ENCODE measurements at regions not wholly inside any gene's neighbourhood (a gene's known extent, or its start where the extent isn't known, plus 50 kb on each side); places are given as distances from the start of the nearest gene placed in this dataset.
A peak's percentile ranks its signal among the peaks of the same experiment; 100 is the strongest.
"Not testable (repeated sequence)": the region's sequence is repeated elsewhere in the genome, so short reads cannot be mapped to it uniquely, and the experiment has no call there.

DNA sequence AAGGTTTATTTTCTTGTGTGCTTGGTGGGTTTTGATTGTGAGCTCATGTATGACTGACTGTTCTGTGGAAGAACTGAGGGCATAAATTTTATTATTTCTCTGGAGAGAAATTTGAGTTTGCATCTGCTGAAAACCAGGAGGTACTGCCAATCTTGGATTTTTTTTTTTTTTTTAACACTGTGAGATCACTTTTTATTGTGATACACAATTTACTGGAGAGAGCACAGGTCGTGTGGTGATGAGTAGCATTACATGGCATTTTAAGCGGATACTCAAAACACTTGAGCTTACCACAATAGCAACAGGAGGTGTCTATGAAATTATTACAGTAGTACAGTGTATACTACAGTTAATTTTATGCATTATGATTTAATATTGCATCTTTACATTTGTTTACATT is 237.4 kb downstream of the MFSD1 start:
- peak; percentile 52 for DNase-seq (ENCODE audit: low read depth)

DNA sequence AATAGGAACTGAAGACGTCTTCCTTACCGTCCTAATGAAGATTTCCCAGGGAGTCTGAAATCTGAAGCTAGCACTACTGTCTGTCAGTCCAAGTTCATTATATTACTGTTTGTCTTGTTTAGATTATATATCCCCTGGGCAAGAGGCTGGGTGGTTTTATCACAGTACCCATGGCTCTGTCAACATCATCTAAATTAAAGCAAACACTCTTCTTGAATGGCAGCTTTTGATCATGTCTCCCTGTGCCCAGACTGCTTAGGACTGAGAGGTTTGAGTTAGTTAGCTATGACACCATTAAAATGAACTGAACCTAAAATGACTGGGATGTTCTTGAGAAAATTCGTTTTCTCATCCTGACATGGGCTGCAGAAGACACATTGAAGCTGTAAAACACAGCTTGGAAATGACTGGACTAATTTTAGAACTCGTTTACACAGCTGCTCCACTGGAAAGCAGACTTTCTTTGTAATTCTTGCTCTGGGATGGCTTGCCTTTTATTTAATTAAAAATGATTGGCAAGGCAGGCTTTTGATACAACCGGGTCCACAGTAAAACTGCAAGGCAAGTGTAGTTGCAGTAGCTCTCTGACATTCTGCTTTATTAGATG is 243.5 kb downstream of the MFSD1 start:
- DNase-seq (ENCODE audit: low read depth): no peak

DNA sequence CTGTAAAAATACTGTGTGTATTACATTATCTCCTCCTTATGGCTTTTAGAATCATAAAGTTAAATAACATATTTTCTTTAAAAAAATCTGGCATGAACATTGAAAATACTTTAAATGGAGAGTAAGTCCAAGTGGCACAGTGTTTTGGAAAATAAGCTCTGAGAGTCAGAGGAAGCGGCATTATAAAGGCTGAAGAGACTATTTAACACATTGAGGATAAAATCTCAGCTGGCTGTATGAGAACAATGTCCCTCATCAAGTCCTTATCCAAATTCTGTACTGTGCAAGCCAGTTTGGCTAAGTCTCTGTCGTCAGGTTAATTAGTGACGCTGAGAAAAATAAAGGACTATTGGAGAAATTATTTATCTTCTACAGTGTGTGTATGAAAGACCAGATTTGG is 245.5 kb downstream of the MFSD1 start:
- no peak for DNase-seq (ENCODE audit: low read depth)

DNA sequence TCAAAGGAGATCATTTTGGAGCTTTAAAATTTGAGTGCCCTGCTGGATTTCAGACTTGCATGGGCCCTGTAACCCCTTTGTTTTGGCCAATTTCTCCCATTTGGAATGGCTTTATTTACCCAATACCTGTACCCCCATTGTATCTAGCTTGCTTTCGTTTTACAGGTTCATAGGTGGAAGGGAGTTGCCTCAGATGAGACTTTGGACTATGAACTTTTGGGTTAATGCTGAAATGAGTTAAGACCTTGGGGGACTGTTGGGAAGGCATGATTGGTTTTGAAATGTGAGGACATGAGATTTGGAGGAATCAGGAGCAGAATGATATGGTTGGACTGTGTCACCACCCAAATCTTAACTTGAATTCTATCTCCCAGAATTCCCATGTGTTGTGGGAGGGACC is 250.6 kb downstream of the MFSD1 start:
- not testable (repeated sequence) for DNase-seq (ENCODE audit: low read depth)

DNA sequence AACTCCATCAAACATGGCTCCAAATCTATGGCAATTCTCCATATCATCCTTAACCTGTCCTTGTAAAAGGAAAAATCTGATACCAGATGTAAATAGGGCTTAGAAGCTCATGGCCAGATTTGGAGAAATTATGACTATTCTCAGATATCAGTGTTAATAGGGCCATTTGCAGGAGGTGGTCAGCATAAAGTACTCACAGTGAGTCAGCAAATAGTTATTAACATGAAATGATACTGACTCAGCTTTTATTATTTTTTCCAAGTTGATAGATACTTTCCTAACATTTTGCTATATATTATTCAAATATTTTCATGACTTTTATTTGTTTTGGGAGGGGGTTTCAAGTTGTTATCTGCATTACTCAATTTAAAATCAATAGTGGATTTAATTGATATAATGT is 255.8 kb downstream of the MFSD1 start:
- DNase-seq (ENCODE audit: low read depth): no peak

DNA sequence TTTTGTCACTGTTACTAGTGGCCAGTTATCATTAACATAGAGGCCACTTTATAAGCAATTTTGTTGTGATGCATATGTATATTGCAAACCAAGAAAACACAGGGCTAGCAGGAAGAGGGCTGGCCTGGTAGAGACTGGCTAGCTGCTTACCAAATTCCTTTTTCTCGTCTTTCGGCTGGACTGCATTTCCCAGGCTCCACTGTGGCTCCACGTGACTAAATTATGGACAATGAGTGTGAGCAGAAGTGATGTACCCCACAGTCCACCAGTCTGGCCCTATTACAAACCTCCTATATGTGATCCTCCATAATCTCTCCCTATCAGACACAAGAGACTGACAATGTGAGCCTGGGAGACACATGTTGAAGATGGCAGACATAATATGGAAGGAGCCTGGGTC is 257.0 kb downstream of the MFSD1 start:
- DNase-seq (ENCODE audit: low read depth): no peak

DNA sequence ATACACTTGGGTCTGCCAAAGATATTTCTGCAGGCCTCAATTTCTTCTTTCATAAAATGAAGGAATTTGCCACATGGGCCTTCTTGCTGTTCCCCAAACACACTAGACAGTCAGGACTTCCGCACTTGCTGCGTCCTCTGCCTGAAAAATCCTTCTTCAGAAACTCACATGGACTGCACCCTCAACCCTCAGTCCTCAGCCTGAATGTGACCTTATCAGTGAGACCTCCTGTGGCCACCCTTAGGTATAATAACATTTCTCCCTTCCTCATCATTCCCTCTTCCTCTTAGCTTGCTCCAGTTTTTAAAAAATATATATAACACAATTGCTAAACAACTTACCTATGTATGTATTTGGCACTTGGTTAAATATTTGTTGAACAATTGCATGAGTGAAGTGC is 257.5 kb downstream of the MFSD1 start:
- DNase-seq (ENCODE audit: low read depth): peak; percentile 32

DNA sequence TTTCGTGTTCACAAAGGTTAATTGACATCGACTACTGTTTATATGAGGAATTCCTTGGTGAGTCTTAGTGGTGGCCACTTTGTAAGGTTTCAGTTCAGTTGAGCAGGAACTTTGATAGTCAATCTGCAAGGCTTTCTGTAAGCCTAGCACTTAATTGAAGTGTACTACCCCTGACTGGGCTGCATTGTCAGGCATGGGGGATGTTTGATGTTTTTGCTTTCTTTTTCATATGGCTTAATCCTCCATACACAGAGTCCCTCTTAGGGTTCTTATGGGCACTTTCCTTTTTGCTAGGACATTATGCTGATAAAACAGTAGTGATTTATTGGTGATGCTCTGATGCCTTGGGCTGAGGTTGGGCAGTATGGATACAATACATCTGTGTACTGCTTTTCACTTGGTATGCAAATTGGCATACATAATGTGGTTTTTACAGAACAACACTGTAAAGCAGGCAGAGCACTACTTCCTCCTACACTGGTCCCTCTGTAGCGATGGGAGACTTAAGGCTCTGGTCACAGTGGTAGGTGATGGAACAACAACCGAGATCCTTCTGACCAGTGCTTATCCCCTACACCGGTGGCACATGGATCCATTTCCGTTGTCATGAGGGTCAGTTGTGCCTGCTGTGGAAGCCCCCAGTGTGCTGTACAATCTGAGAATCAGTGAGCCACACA is 261.0 kb downstream of the MFSD1 start:
- no peak for DNase-seq (ENCODE audit: low read depth)

DNA sequence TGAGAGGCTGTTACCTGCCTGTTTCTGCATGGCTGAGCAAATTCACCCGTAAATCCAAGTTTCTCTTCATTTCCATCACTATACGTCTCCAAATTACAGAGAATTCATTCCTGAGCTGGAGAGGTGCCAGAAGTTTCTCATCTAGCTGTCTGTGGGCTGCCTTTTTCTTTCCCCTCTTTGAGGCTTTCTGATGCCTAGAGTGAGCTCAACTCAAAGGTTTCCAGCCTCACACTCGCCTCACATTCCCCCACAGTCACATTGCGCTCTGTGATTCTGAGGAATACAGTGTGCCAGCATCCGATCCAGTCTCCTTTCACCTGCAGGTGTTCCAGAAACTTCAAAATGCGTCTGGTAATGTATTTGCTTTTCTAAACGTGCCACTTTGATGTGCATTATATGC is 267.2 kb downstream of the MFSD1 start, which contains the start of gene IQCJ:
Gene IQCJ, plus strand, starts transcription at position 229 of the 400 bp plus-strand sequence.
- no peak for DNase-seq (ENCODE audit: low read depth)

DNA sequence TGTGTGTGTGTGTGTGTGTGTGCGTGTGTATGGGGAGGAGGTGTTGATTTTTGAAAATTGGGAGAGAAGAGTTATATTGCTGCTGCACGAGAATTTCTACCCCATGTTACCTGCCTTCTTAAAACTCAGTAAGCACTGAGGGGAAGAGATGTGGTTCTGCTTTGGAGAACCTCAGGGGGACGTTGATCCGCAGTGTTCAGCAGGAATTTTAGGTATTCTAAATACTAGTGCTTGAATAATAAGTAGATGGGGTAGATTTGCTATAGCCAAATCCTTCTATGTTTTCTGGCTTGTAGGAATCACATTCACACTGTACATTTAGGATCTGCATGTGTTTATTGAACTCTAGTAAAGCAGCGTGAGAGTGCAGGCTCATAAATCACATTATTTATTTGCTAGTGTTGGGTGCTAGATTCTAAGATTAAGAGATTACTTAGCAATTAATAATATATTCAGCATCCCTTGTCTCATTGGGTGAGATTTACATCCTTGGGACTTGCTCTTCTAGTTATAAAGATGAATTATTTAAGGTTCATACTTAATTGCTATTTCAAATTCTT is 268.1 kb downstream of the MFSD1 start:
- DNase-seq (ENCODE audit: low read depth): no peak

DNA sequence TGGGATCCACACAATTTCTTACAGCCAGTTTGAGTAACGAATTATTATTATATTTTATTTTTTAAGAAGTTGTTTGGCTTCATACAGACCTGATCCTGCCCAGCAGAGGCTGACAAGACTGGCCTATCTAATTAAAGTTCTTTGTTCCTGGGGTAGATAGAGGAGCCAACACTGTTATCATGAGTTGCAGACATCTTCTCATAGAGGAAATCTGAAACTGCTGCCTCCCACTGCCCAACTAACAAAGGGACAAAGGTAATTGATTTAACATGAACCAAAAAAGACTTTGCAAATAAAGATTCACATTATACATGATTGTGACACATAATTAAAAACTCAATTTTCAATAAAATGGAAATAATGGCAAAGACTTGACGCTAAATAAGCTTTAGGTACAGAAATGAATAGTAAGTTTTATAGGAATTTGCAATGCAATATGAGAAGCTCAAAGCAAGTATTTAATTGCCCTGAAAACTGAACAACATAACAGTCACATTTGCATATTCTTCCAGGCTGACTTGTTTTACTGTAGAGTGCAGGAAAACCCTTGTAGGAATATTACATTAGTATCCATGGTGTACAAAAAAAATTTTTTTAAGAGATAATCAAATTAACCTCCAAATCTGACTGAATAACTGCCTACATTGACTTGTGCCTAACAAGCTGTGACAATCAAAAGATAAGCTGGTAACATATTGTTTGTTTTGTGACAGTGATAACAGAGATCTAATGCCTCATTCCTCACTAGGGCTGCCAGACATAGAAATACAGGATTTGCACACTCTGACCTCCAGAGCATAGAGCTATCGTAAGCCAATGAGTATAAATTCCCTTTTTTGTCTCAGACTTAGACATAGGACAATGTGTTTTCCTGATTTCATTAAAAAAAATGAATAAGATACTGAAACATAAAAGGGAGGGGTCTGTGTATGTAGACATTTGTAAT is 273.2 kb downstream of the MFSD1 start:
- no peak for DNase-seq (ENCODE audit: low read depth)

DNA sequence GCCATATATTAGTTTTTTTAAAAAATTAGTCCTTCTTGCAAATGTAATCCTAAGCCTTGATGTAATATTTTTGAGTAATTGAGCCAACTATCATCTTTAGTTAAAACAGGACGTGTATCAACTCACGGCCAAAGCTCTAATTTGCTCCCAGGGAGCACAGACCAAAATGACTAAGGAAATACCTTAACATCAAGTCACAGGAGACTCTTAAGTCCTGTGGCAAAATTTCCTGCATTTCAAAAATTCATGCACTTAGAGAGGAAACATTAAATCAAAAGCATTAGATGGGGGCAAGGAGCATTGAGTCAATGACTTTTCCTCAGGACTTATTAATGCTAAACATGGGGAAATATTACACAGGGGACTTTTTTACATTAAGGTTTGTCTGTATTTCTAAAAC is 276.0 kb downstream of the MFSD1 start:
- peak; percentile 97 for DNase-seq (ENCODE audit: low read depth)

DNA sequence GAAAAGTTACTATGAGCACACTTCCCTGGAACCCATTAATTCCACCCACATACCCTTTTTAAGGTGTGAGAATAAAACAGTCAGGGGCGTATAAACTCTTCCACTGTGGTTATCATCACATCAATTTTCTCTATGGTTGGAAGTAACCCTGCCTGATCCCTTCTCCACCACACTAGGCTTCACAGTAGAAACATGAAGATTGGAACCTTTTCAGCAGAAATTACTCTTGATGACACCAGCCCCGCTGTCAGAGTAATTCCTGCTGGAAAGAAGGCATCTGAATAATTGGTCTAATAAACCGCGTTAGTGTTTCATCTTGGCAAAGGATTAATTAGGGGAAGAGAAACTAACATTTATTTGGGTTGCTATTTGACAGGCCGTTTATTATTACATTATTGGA is 278.4 kb downstream of the MFSD1 start:
- no peak for DNase-seq (ENCODE audit: low read depth)

DNA sequence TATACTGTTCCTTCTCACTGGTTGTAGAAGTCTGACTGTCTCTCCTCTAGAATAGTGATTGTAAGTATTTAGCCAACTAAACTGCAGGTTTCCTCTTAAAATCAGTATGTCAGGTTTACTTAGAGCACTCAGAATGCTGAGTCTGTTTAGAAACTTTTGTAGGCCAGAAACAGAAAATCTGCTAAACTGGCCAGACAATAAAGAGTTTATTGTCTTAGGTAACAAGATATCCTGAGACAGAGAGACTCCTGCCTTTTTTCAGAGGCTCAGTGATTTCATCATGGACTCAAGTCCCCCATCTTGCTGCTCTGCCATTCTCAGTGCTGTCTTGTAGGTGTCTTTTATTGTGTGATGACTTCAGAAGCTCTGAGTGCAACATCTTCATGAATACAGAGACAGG is 279.0 kb downstream of the MFSD1 start:
- DNase-seq (ENCODE audit: low read depth): peak; percentile 57

DNA sequence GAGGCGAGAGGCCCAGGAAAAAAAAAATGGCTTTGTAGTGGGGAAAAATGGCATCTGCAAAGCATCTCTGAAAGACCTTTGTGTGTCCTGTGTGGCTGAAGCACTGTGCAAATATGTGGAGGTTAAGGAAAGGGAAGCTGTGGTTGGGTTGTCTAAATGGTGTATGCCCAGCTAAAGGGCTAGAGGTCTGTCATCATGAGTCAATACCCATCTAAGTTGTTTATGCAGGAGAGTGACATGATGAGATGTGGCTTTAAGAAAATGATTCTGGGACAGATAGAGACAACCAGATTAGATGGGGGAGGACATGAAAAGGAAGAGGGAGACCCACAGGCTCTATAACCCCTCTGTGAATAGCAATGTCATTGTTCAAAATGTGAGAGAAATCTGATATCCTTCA is 280.7 kb downstream of the MFSD1 start:
- DNase-seq (ENCODE audit: low read depth): peak; percentile 100

DNA sequence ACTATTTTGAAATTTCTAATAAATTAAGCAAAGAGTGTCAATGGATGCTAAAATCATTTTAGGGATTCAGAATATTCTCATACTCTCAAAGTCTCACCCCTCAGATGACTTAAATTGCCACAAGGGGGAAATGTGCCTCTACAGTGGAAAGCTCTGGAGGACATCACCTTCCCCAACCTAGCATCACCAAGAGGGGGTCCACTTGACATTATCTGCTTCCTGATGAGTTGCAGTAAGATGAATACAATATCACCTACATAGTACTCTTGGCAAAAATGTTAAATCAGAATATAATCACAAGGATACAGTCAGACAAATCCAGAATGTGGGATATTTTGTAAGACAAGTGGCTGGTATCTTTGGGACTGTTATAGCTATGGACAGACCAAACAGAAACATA is 290.1 kb downstream of the MFSD1 start:
- no peak for DNase-seq (ENCODE audit: low read depth)

DNA sequence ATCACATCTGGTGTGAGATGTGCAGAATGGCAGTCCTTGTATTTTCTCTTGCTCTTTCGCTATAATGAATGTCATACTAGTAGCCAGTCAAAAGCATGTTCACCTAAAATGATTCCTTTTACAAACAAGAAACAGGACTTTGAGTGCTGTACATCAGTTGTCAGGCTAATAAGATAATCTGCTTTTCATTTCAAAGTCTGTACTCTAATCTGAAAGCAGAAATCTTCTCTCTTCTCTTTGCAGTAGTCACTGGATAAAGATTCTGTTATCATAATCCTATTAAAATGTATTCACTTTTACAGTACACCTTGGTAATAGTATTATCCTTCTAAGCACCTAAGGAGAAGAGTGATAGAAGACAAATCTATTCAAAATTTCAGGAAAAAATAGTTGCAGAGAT is 300.1 kb downstream of the MFSD1 start:
- no peak for DNase-seq (ENCODE audit: low read depth)

DNA sequence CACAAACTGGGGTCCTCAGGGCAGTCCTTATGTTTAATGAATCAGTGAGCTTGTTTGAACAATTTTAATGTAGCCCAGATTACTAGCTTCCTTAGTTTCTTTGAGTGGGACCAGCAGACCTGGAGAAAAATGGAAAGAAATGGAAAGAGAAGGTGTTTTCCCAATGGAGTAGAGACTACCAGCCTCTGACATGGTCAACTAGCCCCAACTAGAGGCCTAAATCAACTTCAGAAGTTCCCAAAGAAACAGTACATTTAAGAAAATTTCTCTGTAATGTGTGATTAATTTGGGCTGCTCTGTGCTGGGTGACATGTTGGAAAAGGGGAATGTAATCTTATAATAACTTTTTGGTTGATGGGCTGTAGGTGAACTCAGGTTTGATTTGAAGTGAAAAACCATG is 310.9 kb downstream of the MFSD1 start:
- DNase-seq (ENCODE audit: low read depth): no peak

DNA sequence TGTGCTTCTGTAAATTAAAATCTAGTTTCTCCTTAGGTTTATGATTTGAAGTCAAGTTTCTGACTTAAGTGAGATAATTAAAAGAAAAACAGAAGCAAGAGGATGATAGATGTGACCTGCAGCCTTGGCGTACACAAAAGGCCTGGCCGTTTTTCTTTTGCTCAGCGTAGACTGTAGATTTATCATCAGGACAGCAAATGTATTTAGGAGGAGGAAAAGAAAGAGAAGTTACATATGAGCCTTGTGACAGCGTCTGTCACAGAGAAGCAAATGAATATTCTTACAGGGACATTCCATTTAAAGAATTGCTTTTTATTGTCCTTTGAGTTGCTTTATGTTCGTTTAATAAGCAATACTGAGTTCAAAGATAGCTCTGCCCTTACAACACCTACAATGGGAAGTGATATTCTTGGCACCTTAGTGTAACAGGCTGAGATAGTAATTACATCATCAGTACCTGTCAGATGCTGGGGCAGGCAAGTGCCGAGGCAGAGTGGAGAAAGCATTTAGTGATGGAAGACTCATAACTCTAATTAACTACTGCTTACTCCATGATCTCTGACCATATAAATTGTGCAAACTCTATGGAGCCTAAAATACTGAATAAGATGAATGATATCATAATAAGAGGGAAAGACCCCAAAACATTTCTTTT is 311.5 kb downstream of the MFSD1 start:
- no peak for DNase-seq (ENCODE audit: low read depth)

DNA sequence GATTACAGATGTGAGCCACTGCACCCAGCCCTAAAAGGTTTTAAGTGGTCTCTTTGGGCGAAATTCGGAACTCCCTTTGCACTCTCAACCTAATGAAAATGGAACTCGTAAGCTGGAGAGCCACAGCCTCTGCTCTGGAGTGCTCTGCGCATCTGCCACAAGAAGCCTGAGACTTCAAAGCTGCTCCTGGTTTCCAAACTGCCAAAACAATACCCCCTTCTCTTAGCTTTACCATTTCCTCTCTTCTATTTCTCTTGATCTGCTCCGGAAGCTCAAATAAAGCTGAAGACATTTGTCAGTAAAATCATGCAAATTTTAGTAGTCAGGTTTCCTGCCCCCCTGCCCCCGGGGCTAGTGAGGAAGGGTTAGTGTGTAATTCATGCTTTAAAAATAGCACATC is 312.7 kb downstream of the MFSD1 start:
- DNase-seq (ENCODE audit: low read depth): no peak

DNA sequence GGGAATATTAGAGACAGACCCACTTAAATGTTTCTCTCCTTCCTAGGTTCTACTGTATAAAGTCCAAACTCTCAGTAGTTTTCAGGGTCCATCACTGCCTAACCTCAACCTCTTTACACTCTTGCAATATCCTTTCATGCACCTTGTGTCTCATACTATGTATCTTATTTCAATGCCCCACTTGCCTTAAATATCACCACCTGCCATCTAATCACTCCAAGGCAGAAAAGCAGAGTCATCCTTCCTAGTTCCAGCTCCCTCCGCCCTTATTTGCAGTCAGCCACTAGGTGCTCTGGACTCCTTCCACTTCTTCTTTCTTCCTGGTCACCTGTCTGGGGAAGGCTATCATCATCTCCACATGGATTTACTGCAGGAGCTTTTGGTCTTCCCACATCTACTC is 322.0 kb downstream of the MFSD1 start:
- DNase-seq (ENCODE audit: low read depth): no peak
